Activated CD8-positive, alpha-beta memory T cell treated with anti-CD3 and anti-CD28 coated beads, Interleukin-2, amount 50 U/mL, for 4 hours (primary cell): ENCODE measurements at regions not wholly inside any gene's neighbourhood (a gene's known extent, or its start where the extent isn't known, plus 50 kb on each side); places are given as distances from the start of the nearest gene placed in this dataset.

Source experiments
- DNase-seq: peaks from one replicate; pipeline ENCODE4 v3.0.0-alpha.2; 2020

DNA sequence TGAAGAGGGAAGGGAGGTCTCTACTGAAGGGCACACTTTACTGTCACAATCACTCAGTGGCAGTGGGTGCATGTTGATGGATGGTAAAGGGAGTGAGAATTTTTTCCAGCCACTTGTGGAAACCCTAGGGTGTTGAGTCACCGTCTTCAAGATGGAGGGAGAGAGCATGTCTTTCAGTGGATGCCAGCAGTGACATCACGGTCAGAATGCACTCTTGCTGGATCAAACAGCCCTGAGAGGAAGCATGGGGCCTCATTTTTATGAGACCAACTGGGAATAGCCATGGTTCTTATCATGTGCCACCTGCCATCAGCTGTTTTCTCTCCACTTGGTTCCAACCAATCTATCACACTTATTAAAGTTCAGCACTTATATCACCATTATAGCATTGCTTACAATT is 182.5 kb downstream of the KCNRG start:
- no peak for DNase-seq

GRCh38 chr13:50198508-50198907 is 183.3 kb downstream of the KCNRG start:
- DNase-seq = no peak

- no peak for DNase-seq
Observed at GRCh38 chr13:50200569-50200968, 185.3 kb downstream of the KCNRG start.

- DNase-seq = no peak
Observed at GRCh38 chr13:50200988-50201387, 185.7 kb downstream of the KCNRG start.

- no peak for DNase-seq
Observed at GRCh38 chr13:50202485-50202884, 187.2 kb downstream of the KCNRG start.

DNA sequence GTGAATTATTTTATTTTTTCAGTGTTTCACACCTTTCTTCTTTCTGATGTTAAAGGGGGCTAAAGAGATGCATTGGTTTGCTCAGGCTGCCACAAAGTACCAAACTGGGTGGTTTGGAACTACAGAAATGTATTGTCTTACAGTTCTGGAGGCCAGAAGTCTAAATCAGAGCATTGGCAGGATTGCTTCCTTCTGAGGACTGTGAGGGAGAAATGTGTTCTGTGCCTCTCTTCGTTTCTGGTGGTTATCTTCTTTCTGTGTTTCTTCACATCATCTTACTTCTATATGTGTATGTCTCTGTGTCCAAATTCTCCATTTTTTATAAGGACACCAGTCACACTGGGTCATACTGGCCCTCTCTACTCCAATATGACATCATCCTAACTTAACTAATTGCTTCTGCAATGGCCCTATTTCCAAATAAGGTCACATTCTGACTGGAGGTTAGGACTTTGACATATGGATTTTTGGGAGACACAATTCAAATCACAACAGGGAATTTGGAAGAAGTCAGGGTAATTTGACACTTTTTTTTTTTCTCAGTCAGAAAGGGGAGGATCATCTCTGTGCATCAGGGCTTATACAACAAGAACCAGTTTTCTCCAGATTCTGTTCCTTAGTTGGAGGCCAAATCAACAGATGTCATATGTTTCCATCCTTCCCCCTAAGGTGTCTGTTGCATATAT is 188.2 kb downstream of the KCNRG start:
- no peak for DNase-seq

DNA sequence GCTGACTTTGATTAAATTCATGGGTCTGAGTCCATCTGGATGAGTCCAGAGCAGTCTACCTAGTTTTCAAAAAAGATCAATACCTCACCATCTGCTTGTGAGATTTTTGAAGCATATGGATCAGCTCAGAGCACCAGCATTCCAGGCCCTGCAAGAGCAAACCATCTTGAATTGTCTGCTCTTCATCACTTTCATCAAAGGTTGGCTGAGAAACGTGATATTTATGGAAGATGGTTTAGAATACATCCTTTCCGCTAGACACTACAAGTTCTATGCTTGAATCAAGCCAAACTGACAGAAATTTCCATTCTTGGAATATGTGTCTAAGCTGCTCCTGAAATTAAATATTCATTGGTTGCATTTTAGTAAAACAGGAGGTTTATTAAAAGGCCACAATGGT is 190.3 kb downstream of the KCNRG start:
- no peak for DNase-seq

- DNase-seq = no peak
Observed at GRCh38 chr13:50208826-50209335, 193.6 kb downstream of the KCNRG start.

- no peak for DNase-seq
Observed at GRCh38 chr13:50209631-50210030, 194.4 kb downstream of the KCNRG start.

GRCh38 chr13:50213526-50213925 is 198.3 kb downstream of the KCNRG start:
- DNase-seq = no peak

GRCh38 chr13:50214514-50214913 is 199.3 kb downstream of the KCNRG start:
- no peak for DNase-seq

DNA sequence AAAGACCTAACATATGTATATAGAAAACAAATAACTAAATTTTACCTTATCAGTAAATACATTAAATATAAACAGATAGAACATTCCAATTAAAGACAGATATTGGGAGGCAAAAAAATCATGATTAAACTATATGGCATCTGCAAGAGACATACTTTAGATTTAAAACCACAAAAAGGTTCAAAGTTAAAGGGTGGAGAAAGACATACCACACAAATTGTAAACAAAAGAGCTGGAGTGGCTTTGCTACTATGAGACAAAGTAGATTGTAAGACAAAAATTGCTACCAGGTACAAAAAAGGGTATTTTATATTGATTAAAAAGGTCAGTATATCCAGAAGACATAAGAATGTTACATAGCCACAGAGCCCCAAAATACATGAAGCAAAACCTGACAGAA is 200.2 kb downstream of the KCNRG start:
- no peak for DNase-seq

GRCh38 chr13:50219743-50220142 is 204.5 kb downstream of the KCNRG start:
- no peak for DNase-seq

DNA sequence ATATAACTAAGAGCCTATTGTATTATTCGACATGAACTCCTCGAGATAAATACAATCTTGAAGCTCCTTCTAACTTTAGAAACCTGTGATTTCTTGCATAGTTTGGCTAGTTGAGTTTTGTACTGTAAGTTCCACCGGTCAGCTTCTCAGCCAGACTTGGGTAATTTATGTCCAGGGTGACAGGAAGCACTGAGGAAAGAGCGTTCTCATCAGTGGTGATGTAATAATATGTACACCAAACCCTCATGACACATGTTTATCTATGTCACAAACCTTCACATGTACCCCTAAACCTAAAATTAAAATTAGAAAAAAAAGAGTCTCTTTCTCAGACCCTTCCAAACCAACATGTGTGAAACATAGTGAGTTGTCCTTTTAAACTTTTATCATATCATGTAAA is 205.7 kb downstream of the KCNRG start:
- no peak for DNase-seq

DNA sequence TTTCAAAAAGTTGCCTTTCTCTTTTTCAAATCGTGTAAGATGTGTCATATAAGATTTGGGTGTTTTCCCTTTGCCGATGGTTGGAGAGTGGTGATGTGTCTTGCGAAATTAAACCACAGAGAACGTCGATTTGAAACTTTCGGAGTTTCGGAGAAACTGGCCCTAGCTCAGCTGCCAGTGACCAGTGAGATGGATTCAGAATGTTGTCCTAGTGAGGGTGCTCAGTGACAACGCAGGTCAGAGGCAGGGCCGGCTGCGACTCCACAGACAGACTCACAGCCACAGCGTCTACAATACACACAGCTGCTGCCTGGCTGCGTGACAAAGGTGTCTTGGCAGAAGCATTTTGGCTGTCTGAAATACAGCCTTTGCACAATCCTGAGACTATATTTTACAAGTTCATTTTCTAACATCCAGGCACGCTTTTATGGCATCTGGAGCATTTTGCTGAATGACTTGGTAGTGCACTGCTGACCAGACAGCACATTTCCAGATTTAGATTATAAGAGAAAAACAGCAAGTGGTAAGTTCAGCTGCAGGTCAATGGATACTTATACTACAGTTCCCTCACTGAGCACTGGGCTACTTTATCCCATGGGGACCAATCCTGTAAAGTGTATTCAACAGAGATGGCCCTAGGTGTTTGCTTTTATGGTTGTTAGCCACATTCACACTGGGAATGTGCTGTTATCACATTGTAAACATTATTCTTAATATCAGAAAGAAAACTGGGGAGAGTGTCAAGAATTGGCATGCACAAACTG is 207.5 kb downstream of the KCNRG start:
- no peak for DNase-seq

- no peak for DNase-seq
Observed at GRCh38 chr13:50224534-50224933, 209.3 kb downstream of the KCNRG start.

GRCh38 chr13:50225193-50226155 is 210.2 kb downstream of the KCNRG start:
- DNase-seq = no peak

DNA sequence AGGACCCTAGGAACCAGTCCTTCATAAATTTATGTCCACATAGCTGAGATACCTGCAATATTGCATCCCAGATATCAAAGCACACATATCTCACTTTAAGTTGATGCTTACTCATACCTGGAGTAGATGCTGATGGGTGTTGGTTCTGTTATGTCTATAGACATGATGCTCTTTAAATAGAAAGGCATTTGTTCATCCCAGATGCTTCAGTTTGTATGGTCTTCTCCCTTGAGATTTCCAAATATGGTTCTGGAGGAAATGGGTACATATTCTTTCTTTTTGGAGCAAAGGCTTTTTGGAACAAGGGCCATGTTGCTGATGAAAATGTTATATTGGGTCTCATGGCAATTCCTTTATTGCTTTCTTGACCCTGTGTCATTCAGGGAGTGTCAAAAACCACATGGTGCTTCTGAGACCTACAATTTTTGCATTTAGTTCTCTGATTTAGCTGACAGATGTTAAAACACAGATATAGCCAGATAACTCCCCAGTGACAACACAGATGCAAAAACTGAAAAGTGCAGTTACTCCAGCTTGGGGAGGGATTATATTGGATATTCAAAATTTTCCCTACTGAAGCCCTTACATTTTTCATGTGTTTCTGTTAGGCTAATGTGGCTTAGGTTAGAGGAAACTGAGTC is 211.4 kb downstream of the KCNRG start:
- no peak for DNase-seq

GRCh38 chr13:50227361-50227760 is 212.1 kb downstream of the KCNRG start:
- DNase-seq = no peak

GRCh38 chr13:50228527-50228926 is 213.3 kb downstream of the KCNRG start:
- DNase-seq = no peak

- DNase-seq = no peak
Observed at GRCh38 chr13:50229960-50230661, 214.9 kb downstream of the KCNRG start.

DNA sequence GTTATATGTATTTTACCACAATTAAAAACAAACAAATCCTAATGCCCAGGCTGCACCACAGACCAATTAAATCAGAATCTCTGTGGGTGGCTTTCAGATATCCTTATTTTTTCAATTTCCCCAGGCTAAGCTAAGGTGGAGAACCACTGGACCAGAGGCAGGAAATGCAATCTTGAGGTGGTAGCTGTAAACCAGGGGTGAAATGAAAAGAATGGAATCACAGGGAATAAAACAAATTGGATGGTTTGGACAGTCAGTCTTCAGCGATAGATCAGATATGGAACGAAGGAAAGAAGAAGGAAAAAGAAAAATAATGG is 215.4 kb downstream of the KCNRG start:
- DNase-seq = no peak
